Esophagus squamous epithelium (tissue), 4 donors: ENCODE measurements at regions not wholly inside any gene's neighbourhood (a gene's known extent, or its start where the extent isn't known, plus 50 kb on each side); places are given as distances from the start of the nearest gene placed in this dataset.

Source experiments
- CTCF ChIP-seq, 6 experiments: fragments of 450-650 bp in 4 of 6; fragments of 200-600 bp in 2 of 6; sonication (generic) in 2 of 6; IDR thresholded peaks; one replicate each; pipeline ENCODE4 v1.5.1; 2016 to 2019; ENCODE audit warnings: antibody characterized with exemption in 6 of 6, mild to moderate bottlenecking in 4 of 6, moderate library complexity in 4 of 6
- POLR2A ChIP-seq, 4 donors: fragments of 450-650 bp; IDR thresholded peaks; one replicate each; pipeline ENCODE4 v1.6.1; 2017; ENCODE audit warnings: antibody characterized with exemption in 4 of 4, mild to moderate bottlenecking in 4 of 4, moderate library complexity in 3 of 4

GRCh38 chr14:42112108-42112507 is 505.4 kb downstream of the LRFN5 start:
- no peak for TF ChIP-seq CTCF (IDR thresholded peaks at IDR 0.05)
- no peak for TF ChIP-seq POLR2A (IDR thresholded peaks at IDR 0.05)
